Stimulated activated naive CD8-positive, alpha-beta T cell treated with anti-CD3 and anti-CD28 coated beads, Interleukin-15, Interleukin-2, amounts not matched to agents 100 U/mL and 50 U/mL, for 24 hours (primary cell): ENCODE measurements at regions not wholly inside any gene's neighbourhood (a gene's known extent, or its start where the extent isn't known, plus 50 kb on each side); places are given as distances from the start of the nearest gene placed in this dataset.
"Not testable (repeated sequence)": the region's sequence is repeated elsewhere in the genome, so short reads cannot be mapped to it uniquely, and the experiment has no call there.

Experiments
- ATAC-seq: fragments of 150-1000 bp; cut with Tn5 transposase; one replicate; pipeline ENCODE4 v1.10.0; 2021
- DNase-seq: peaks from one replicate; pipeline ENCODE4 v3.0.0; 2021

GRCh38 chr2:215796140-215796855, 217.1 kb downstream of the MREG start:
- peak; percentile 72 for ATAC-seq
- DNase-seq, result no peak

DNA sequence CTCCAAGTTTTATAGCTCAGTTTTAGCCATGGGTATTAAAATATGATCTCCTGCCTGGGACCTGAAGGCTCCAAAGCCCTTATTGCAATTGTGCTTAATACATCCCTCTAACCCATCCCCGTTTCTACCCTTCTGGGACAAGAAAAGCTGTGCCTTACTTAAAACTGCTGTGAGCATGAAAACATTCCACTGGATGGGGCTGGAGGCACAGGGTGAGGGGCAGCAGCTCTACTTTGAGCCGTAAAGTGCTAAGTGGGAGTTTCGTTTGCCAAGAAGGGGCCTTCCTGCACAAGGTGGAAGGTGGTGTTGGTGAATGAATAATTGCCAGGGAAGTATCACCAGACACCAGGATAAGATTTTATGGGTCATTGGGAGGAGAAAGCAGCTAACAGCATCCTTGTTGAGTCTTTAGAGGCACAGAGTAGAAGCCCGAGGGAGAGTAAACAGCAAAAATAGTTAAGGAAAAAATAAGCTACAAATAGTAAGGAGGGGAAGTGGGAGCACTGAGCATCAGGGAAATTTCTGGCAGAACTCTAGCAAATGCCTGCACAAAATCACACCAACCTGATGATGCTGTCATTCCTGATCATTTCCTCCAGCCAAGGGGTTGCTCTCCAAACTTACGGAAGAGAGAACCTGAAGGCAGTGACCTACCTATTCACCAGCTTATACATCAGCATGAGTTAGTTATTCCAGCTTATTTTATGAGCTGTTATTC, 218.4 kb downstream of the MREG start:
- DNase-seq (no peak), ATAC-seq (no peak)

- DNase-seq, result peak; percentile 41
These were observed 219.4 kb downstream of the MREG start for GRCh38 chr2:215793747-215794595.

GRCh38 chr2:215791481-215791937, 221.8 kb downstream of the MREG start:
- ATAC-seq, result no peak
- DNase-seq, result no peak

More at GRCh38 chr2:215793747-215794595, 219.4 kb downstream of the MREG start:
- ATAC-seq, result peak; percentile 72

GRCh38 chr2:215790523-215791421, 222.6 kb downstream of the MREG start:
- no peak for ATAC-seq
- no peak for DNase-seq

DNA sequence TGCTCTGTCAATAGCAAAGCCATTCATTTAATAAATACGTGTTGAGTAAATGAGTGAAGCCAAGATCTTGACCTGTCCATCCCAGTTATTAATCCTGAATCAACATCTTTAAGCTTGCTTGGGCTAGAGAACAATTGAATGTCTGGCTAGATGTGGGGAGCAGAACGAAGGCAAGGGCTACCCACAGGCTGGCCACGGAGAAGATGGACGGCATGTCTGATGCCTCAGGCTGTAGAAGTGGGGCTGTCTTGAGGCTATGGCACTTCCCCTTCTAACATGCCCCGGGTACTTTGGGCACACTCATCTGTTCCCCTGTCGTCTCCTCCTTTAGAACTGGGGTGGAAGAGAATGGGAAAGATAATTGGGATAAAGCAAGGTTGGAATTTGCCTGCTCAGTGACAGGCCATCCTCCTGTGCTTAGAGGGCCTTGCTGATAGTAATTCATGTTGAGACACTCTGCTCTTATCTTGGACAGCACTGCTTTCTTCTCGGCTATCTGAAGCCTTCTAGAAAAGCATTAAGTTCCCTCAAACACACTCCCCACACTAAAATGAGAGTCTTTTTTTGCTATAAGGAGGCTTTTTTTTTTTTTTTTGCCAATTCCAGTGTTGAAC, 225.7 kb downstream of the MREG start:
- ATAC-seq (no peak), DNase-seq (no peak)

GRCh38 chr2:215787025-215787424, 226.3 kb downstream of the MREG start:
- ATAC-seq (no peak), DNase-seq (no peak)

GRCh38 chr2:215784371-215784783, 229.0 kb downstream of the MREG start:
- DNase-seq (no peak), ATAC-seq (no peak)

DNA sequence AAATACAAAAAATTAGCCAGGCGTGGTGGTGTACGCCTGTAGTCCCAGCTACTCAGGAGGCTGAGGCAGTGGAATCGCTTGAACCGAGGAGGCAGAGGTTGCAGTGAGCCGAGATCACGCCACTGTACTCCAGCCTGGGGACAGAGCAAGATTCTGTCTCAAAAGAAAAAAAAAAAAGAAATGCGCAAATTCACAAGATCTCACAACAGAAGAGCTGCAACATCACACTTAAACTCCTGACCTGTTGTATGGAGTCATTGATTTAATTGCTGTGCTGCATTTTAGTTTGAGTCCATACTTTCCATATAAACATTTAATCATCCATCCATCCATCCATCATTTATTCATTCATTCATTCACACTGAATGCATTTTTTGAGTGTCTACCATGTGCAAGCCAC, 229.7 kb downstream of the MREG start:
- ATAC-seq, DNase-seq: not testable (repeated sequence)

DNA sequence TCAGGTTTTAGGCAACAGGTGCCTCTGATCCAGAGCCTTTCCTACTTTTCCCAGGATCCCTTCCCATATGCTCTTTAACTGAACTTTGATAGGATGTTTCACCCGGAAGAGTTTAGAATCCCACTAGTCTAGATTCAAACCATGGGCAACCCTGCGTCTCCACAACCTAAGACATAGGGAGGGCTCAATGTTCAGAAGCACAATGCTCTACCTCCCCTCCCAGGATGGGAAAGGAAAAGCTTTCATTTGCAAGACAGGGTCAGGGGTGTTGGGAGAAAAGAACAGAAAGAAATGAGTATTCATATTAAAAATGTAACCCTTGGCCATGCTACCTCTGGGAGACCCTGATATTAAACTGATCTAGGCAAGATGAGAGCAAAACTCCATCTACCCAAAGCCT, 230.4 kb downstream of the MREG start:
- DNase-seq (no peak), ATAC-seq (no peak)

- no peak for DNase-seq
- no peak for ATAC-seq
These were observed 231.1 kb downstream of the MREG start for GRCh38 chr2:215782295-215782694.

GRCh38 chr2:215780907-215781685, 232.3 kb downstream of the MREG start:
- ATAC-seq, result no peak
- DNase-seq, result no peak

DNA sequence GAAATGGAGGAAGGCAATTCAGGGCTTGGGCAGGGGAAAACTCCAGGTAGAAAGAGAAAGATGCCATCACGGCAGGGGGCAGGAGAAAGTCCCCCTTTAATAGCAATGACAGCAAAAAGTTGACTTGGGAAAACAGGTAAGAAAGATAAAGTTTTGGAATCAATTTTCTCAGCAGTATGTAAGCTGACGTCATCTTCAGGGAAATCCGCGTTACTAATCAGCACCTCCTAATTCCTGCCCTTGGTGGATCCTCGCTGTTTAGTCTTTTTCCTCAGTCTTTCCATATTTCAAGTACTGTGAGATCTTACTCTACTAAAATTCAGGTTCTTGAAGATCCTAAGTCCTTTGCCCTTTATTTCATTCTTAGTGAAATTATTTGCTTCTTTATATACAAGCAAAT, 233.0 kb downstream of the MREG start:
- ATAC-seq (no peak), DNase-seq (no peak)

GRCh38 chr2:215779912-215780311, 233.4 kb downstream of the MREG start:
- ATAC-seq, result no peak
- DNase-seq, result no peak

DNA sequence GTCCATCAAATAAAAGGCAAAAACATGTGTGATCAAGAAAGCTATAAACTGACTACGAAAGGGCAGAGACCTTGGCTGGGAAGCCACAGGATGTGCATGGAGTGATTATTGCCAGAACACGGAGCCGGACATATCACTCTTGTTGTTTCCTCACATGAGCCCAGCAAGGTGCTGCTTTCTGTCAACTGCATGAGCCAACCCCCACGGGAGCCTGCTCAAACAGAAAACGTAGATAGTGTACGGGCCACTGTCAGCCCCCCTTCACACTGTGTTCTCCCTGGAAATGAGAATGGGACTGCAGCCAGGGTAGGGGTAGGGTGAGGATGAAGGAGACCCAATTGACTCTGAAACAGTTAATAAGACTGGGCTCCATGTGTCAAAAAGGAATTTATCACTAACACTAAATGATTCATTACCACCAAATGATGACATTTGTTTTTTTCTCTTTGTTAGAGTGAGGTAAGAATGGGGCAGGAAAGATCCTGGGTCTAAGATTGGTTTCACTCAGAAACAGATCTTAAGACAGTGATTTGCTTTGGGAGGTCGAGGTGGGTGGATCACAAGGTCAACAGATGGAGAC, 235.8 kb downstream of the MREG start:
- ATAC-seq, result peak; percentile 28
- DNase-seq, result no peak

- no peak for ATAC-seq
These were observed 238.2 kb downstream of the MREG start for GRCh38 chr2:215775106-215775505.

DNA sequence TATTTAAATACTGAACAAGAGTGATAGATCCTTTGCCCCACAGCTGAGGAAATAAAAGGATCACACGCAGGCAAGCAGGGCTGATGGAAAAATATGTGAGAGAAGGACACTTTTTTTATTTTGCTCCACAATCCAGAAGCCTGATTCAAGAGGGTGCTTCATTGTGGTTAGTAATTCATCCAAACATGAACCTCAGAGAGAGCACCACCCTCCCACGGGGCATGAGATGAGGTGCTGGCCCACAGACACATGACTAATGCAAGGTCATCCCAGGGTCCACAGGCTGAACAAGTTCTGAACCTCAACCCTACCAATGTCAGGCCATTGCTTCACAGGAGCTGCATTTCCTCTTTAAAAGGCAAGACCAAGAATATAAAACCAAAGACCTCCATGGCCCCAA, 239.6 kb downstream of the MREG start:
- ATAC-seq (peak; percentile 52), DNase-seq (peak; percentile 12)

More at GRCh38 chr2:215775106-215775505, 238.2 kb downstream of the MREG start:
- no peak for DNase-seq

- no peak for ATAC-seq
- no peak for DNase-seq
These were observed 240.5 kb downstream of the MREG start for GRCh38 chr2:215772634-215773563.

DNA sequence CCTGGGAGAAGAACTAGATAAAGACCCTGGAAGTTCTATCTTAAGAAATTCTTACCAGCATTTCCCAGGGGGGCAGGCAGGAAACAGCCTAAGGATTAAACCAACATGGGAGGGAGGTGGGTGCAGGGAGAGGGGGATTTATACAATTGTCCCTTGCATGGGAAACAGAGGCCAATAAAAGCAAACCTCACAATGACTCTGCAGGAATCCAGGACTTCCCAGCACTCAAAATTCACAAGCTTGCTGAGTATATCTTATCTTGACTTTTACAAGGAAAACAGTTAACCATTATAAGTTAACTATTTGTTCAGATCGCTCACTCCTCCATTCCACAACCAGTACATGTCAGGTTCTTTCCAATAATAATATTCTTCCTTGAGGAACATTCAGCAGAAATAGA, 241.3 kb downstream of the MREG start:
- DNase-seq, result no peak
- no peak for ATAC-seq
